HG02870 (cell line): ENCODE measurements at regions not wholly inside any gene's neighbourhood (a gene's known extent, or its start where the extent isn't known, plus 50 kb on each side); places are given as distances from the start of the nearest gene placed in this dataset.

ENCODE experiments used
- ATAC-seq: cut with Tn5 transposase; IDR thresholded peaks from one replicate; pipeline ENCODE4 v1.9.1; 2021; ENCODE audit warnings: mild to moderate bottlenecking, moderate library complexity; ENCODE audit not compliant: unreplicated experiment

DNA sequence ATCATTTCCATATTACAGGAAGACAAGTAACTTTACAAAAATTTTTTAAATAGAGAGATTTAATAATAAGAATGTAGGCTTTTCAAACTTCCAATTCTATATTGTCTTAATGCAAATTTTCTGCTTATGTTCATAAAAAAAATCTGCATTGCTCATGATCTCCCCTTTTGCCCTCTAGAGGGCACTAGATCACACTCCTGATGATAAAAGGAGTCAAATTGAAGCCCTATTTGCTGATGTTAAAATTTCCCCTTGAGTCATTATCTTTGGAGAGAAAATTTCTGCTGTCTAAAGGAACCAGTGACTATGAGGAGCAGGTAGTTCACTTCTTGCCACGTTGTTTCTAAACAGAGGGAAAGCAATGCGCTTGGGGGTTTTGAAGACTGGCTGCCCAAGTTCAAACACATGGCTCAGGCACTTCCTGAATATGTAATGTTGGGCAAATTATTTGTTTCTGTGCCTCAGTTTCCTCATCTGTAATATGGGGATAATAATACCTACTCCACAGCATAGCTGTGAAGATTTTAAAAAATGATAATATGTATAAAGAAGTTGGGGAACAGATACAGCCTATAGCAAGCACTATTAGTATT is 874.2 kb downstream of the TFAP2A start:
- peak; percentile 66 for ATAC-seq

- ATAC-seq: no peak
Measured at GRCh38 chr6:9540126-9540525, 874.7 kb downstream of the TFAP2A start.

DNA sequence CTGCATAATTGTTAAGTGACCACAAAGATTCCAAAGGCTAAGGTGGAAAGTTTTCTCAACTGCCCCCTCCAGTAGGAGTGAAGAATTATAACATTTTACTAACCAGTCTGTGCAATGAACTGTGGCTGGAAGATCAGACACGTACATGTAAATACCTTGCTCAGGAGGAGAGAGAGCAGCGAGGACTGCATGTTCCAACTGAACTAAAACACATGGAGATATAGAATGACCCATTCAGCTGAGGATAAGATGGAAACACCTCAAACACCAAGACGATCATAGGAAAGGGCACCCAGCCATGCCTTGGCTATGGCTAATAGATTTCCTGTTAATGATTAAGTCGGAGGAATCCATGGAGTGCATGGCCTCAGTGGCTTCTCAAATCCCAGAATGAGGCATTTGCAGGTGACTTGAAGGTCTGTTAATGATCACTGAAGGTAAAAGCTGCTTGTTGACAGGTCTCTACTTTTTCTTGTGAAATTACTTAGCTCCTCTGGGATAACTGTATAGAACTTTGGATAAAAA is 875.6 kb downstream of the TFAP2A start:
- no peak for ATAC-seq

- ATAC-seq: no peak
Measured at GRCh38 chr6:9537381-9537780, 877.5 kb downstream of the TFAP2A start.

DNA sequence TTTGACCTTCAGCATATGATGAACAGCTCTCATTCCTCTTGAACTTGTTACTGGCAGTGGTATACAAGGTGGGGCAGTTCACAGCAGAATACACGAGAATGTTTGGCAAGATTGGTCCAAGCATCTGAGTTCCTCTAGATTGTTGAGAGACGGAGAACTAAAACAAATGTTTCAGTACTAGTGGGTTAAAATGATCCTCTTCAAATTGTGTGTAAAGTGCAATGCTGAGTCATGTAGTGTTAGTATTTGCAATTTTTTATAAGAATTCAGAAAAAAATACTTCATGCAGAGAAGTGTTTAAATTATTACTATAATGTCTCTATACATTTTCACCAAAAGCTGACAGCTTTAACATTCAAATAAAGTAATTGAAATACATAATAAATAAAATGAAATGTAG is 879.8 kb downstream of the TFAP2A start:
- no peak for ATAC-seq

- ATAC-seq: no peak
Measured at GRCh38 chr6:9532621-9533557, 882.0 kb downstream of the TFAP2A start.

GRCh38 chr6:9527679-9528286 is 887.1 kb downstream of the TFAP2A start:
- no peak for ATAC-seq

- no peak for ATAC-seq
Measured at GRCh38 chr6:9523462-9523861, 891.4 kb downstream of the TFAP2A start.

GRCh38 chr6:9522101-9522500 is 892.8 kb downstream of the TFAP2A start:
- ATAC-seq: no peak

DNA sequence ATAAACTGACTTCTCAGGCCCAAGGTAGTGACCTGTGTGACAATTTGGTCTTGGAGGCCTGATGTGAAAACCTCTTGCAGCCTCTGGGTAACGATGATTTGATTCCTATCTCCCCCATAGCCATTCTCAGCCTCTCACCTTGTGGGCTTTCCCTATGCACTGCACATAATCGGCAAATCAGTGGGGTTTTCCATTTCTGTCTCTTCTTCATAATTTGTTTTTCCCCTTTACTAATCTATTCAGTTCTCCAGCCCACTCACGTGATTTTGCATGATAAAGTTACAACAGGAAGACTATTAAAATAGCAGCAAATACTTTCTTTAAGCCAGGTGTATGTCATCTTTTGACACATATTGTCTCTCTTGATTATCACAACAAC is 893.7 kb downstream of the TFAP2A start:
- ATAC-seq: peak; percentile 54

DNA sequence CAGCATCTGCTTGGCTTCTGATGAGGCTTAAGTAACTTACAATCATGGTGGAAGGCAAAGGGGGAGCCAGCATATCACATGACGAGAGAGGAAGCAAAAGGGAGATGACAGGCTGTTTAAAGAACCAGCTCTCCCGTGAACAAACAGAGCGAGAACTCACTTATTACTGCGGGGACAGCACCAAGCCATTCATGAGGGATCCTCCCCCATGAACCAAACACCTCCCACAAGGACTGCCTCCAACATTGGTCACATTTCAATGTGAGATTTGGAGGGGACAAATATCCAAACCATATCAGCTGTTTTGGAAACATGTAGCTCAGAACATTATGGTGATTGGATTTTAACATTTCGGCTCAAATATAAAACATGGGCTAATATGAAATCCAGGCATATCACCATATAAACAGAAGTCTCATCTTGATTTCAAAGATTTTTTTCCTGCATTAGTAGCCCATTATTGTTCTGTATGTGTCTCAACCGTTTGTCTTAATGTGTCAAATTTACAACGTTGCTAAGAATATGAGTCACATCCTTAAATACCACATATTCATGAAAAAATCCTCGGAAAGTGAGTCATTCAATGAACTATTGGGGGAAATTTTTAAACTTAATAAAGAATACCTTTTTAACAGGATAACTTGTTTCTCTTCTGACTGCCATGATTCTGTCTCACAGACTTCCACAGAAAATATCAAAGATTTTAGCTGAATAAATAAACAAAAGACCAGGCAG is 894.3 kb downstream of the TFAP2A start:
- peak; percentile 60 for ATAC-seq

- ATAC-seq: no peak
Measured at GRCh38 chr6:9518431-9518830, 896.4 kb downstream of the TFAP2A start.

DNA sequence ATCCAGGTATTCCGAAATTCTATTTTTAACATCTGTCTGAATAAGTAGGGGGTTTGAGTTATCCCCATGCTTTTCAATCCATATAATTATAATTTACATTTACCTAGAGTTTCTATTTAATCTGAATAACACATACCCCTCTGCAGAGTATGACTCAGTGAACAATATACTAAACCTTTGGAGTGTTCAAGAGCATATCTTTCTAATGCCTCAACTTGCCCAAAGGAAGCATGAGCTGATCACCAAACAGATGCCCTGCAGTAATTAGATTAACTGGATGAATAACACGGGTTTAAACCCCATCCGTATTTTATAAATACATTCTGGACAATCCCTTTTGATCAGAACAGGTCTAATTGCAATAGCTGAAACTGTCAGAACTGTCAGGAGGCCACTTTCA is 897.1 kb downstream of the TFAP2A start:
- ATAC-seq: no peak

DNA sequence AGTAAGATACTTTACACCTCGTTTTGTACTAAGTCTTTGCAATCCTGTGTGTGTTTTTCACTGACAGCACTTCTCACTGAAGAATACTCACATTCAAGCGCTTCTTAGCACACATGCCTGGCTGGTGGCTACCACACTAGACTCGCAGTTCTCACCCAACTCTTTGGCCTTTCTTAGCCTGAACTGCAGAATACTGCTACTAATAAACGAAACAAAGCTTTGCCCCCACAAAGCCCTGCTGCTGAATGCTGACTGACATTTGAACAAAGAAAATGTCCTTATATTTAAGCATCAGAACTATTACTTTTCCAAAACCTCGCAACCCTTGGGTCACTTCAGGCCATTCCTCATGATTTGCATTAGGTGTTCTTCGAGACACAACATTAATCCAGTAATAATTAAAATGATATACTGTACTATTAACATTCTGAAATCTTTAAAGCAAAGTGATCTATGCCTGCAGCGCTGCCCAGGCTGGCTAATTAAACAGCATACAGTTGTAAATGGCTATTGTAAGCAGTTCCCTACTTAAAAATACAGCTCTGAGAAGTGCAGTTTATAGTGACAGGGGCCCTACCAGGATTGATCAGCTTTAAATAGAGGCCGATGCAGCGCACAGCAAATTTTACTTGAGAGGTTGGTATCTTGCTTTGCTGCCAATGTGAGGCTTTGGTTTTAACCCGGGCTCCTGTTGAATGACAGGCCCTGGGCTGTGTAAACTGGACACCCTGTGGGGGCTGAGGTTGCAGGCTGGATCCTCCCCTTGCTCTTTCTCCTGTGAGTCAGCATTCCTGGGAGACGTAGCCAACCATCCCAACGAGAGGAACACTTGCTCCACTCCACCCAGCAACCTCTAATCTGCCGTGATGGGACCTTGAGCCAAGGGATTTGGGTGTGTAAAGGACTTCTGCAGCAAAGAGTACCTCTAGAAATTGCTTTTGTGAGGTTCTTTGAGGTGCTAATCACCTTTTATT is 899.0 kb downstream of the TFAP2A start:
- ATAC-seq: no peak

- ATAC-seq: no peak
Measured at GRCh38 chr6:9514146-9514545, 900.7 kb downstream of the TFAP2A start.

GRCh38 chr6:9511157-9511556 is 903.7 kb downstream of the TFAP2A start:
- ATAC-seq: no peak

DNA sequence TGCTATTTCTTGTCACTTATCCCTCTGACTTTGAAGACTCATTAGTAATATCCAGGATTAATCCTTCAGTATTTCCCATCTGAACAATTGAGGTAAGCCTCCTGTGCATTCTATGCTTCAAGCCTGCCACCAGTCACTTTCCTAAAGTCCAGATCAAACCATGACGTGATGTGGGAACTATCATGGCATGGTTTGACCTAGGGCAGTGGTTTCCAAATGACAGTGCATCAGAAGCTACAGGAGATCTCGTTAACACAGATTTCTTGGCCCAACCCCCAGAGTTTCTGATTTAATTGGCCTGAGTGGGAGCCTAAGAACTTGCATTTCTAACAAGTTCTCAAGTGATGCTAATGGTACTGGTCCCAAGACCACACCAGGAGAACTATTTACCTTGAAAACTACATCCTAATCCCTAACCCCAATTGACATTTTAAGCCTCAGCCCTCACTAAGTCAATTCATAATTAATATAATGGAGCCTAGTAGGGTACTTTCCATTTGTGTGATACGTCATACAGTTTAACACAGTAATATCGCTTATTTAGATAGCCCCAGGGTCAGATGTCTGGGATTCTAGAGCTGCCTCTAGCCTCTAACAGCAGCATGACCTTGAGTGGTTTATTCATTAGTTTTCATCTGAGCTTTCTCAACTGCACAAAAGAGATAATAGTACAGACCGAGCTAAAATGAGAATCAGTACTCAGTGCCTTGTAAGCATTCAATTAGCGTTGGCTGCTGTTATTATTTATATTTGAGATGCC is 907.6 kb downstream of the TFAP2A start:
- no peak for ATAC-seq

DNA sequence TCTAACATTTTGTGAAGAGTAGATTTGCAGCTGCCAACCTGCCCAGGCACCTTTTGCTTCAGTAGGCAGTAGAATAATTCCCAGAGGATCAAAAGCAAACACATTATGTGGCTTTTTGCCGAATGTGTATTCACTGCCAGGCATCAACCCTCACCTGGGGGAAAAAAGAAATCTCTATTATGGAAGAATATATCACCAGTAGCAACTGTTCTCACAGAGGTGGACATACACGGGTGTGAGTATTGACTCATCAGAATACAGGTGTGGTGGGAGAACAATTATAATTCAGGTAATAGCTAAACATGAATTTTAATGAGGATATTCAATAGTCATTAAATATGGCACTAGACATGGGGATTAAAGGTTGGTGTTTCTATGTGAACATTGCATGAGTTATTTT is 910.7 kb downstream of the TFAP2A start:
- ATAC-seq: no peak

GRCh38 chr6:9503111-9503761 is 911.6 kb downstream of the TFAP2A start:
- no peak for ATAC-seq
